H1 (cell line): ENCODE measurements at regions not wholly inside any gene's neighbourhood (a gene's known extent, or its start where the extent isn't known, plus 50 kb on each side); places are given as distances from the start of the nearest gene placed in this dataset.

Source experiments
- CTCF ChIA-PET: fragments of 300-600 bp; sonication (Branson Sonifier 250); formaldehyde crosslinking; loops from one replicate; lab custom pipeline; 2021; ENCODE audit not compliant: partially characterized antibody; lab: Charles Lee
- POLR2A ChIA-PET: fragments of 300-600 bp; sonication (Branson Sonifier 250); formaldehyde crosslinking; loops from one replicate; lab custom pipeline; 2021; ENCODE audit warnings: inconsistent platforms; ENCODE audit not compliant: partially characterized antibody; lab: Charles Lee
- DNase-seq, 2 experiments: peaks; one replicate each; pipeline versions ENCODE4 v3.0.0 to v3.0.0-alpha.2; 2010 to 2022; ENCODE audit warnings: low spot score in 2 of 2, low read depth in 1 of 2, mixed read lengths in 1 of 2
- FAIRE-seq: peaks from 2 replicates; lab custom pipeline; 2011; peaks lifted over from hg19 to GRCh38; lab: Jason Lieb, UNC
- H2AFZ ChIP-seq: 2 replicates; pipeline ENCODE4 v1.8.1; 2012; ENCODE audit warnings: low read length, inconsistent platforms
- H2AK5ac ChIP-seq: 2 replicates; pipeline ENCODE4 v1.6.1; 2013; ENCODE audit warnings: low read depth, low read length
- H2BK120ac ChIP-seq: replicated peaks from 2 replicates; pipeline ENCODE3; 2013; ENCODE audit warnings: low read depth, low read length, inconsistent platforms
- H2BK12ac ChIP-seq: 2 replicates; pipeline ENCODE4 v1.6.1; 2013; ENCODE audit warnings: low read depth, low read length
- H2BK15ac ChIP-seq: 2 replicates; pipeline ENCODE4 v1.6.1; 2013; ENCODE audit warnings: low read length
- H2BK20ac ChIP-seq: 2 replicates; pipeline ENCODE4 v1.6.1; 2013; ENCODE audit warnings: low read length
- H2BK5ac ChIP-seq: 2 replicates; pipeline ENCODE4 v1.6.1; 2013; ENCODE audit warnings: low read depth, low read length
- H3K14ac ChIP-seq: 2 replicates; pipeline ENCODE4 v1.6.1; 2013; ENCODE audit warnings: inconsistent platforms; ENCODE audit not compliant: insufficient read length
- H3K18ac ChIP-seq: 2 replicates; pipeline ENCODE4 v1.6.1; 2013; ENCODE audit warnings: low read length; ENCODE audit errors: extremely low read depth
- H3K23ac ChIP-seq: 2 replicates; pipeline ENCODE4 v1.6.1; 2013; ENCODE audit warnings: inconsistent platforms; ENCODE audit not compliant: insufficient read length
- H3K23me2 ChIP-seq: 2 replicates; pipeline ENCODE4 v1.6.1; 2013; ENCODE audit warnings: low read depth, low read length
- H3K27ac ChIP-seq: 2 replicates; pipeline ENCODE4 v1.6.1; 2011; ENCODE audit warnings: low read depth, low read length, inconsistent platforms
- H3K27me3 ChIP-seq, 4 experiments: replicated peaks in 1 of 4; 1 replicate in 1 of 4; 2 replicates in 3 of 4; pipeline versions ENCODE4 v1.6.1 to v1.8.1; 2011 to 2013; ENCODE audit warnings: low read length in 3 of 4, mild to moderate bottlenecking in 3 of 4, inconsistent platforms in 2 of 4, mixed read lengths in 2 of 4, moderate library complexity in 1 of 4; ENCODE audit not compliant: control insufficient read depth in 3 of 4, insufficient read depth in 3 of 4; ENCODE audit errors: extremely low read depth in 1 of 4
- H3K36me3 ChIP-seq, 4 experiments: 2 replicates each; pipeline versions ENCODE4 v1.6.1 to v1.8.1; 2011 to 2013; ENCODE audit warnings: mild to moderate bottlenecking in 4 of 4, low read length in 3 of 4, moderate library complexity in 2 of 4, control low read depth in 1 of 4, inconsistent platforms in 1 of 4; ENCODE audit not compliant: insufficient read depth in 4 of 4, control insufficient read depth in 2 of 4
- H3K4ac ChIP-seq: replicated peaks from 2 replicates; pipeline ENCODE3; 2013; ENCODE audit warnings: low read length, low read depth, mixed read lengths, inconsistent platforms; ENCODE audit not compliant: insufficient read length
- H3K4me1 ChIP-seq, 4 experiments: replicated peaks in 1 of 4; 1 replicate in 1 of 4; 2 replicates in 3 of 4; pipeline versions ENCODE4 v1.6.1 to v1.8.1; 2011 to 2013; ENCODE audit warnings: low read length in 3 of 4, inconsistent platforms in 2 of 4, mixed read lengths in 1 of 4; ENCODE audit not compliant: insufficient read depth in 4 of 4, control insufficient read depth in 3 of 4
- H3K4me2 ChIP-seq, 2 experiments: 2 replicates each; pipeline versions ENCODE4 v1.6.1 to v1.8.1; 2011 to 2013; ENCODE audit warnings: low read depth in 2 of 2, low read length in 2 of 2, control low read depth in 1 of 2, inconsistent platforms in 1 of 2, mild to moderate bottlenecking in 1 of 2; ENCODE audit not compliant: insufficient read depth in 1 of 2
- H3K4me3 ChIP-seq, 4 experiments: fragments of 200-600, 300-600 bp in 1 of 4; sonication (generic), shearing (Covaris generic), sonication (Bioruptor Twin) in 1 of 4; 2 replicates each; pipeline versions ENCODE4 v1.5.1 to v1.8.1; 2011 to 2016; ENCODE audit warnings: low read length in 4 of 4, low read depth in 3 of 4, control low read depth in 2 of 4, inconsistent platforms in 2 of 4, mild to moderate bottlenecking in 2 of 4, mixed read lengths in 1 of 4, moderate library complexity in 1 of 4; ENCODE audit not compliant: insufficient read depth in 2 of 4; ENCODE audit errors: extremely low read depth in 1 of 4
- H3K56ac ChIP-seq: replicated peaks from 2 replicates; pipeline ENCODE3; 2013; ENCODE audit warnings: low read depth, mild to moderate bottlenecking, mixed read lengths, low read length, inconsistent platforms; ENCODE audit not compliant: insufficient read length
- H3K79me1 ChIP-seq: 2 replicates; pipeline ENCODE4 v1.6.1; 2013; ENCODE audit warnings: low read depth, low read length, control low read depth
- H3K79me2 ChIP-seq, 2 experiments: 2 replicates each; pipeline versions ENCODE4 v1.6.1 to v1.8.1; 2012 to 2013; ENCODE audit warnings: low read length in 2 of 2, mild to moderate bottlenecking in 2 of 2, inconsistent platforms in 1 of 2; ENCODE audit not compliant: insufficient read depth in 2 of 2, control insufficient read depth in 1 of 2
- H3K9ac ChIP-seq, 4 experiments: replicated peaks in 1 of 4; 1 replicate in 1 of 4; 2 replicates in 3 of 4; pipeline versions ENCODE4 v1.6.1 to v1.8.1; 2011 to 2013; ENCODE audit warnings: low read depth in 3 of 4, low read length in 3 of 4, control low read depth in 2 of 4, mild to moderate bottlenecking in 2 of 4, moderate library complexity in 2 of 4, inconsistent platforms in 1 of 4; ENCODE audit errors: extremely low read depth in 1 of 4
- H3K9me3 ChIP-seq, 2 experiments: 2 replicates each; pipeline versions ENCODE4 v1.6.1 to v1.8.1; 2012 to 2013; ENCODE audit warnings: mild to moderate bottlenecking in 2 of 2, moderate library complexity in 2 of 2, control low read depth in 1 of 2, inconsistent platforms in 1 of 2, low read depth in 1 of 2, low read length in 1 of 2, mixed read lengths in 1 of 2; ENCODE audit not compliant: insufficient read depth in 2 of 2
- H4K20me1 ChIP-seq, 2 experiments: replicated peaks in 1 of 2; 2 replicates each; pipeline versions ENCODE3 to v1.8.1; 2011 to 2013; ENCODE audit warnings: inconsistent platforms in 2 of 2, low read length in 2 of 2, mild to moderate bottlenecking in 1 of 2; ENCODE audit not compliant: insufficient read depth in 2 of 2, control insufficient read depth in 1 of 2
- H4K5ac ChIP-seq: 2 replicates; pipeline ENCODE4 v1.6.1; 2013; ENCODE audit warnings: low read length, low read depth, mixed read lengths, inconsistent platforms; ENCODE audit not compliant: insufficient read length
- H4K8ac ChIP-seq: 2 replicates; pipeline ENCODE4 v1.8.0; 2013; ENCODE audit warnings: mild to moderate bottlenecking, moderate library complexity, low read length, inconsistent platforms; ENCODE audit not compliant: insufficient read depth; ENCODE audit errors: extremely low read depth
- H4K91ac ChIP-seq: replicated peaks from 2 replicates; pipeline ENCODE3; 2013; ENCODE audit warnings: low read length, mixed read lengths, inconsistent platforms; ENCODE audit not compliant: insufficient read length
- BACH1 ChIP-seq: IDR thresholded peaks from 2 replicates; pipeline ENCODE4 v1.6.1; 2012; ENCODE audit warnings: low read length, improper control_type of control experiment
- CTBP2 ChIP-seq: IDR thresholded peaks from 2 replicates; pipeline ENCODE4 v1.7.0; 2011; ENCODE audit warnings: borderline replicate concordance, mild to moderate bottlenecking, moderate library complexity, mixed read lengths, low read length; ENCODE audit not compliant: insufficient read depth, insufficient read length
- EGR1 ChIP-seq: IDR thresholded peaks from 2 replicates; pipeline ENCODE4 v1.6.1; 2011; ENCODE audit warnings: low read depth, low read length, borderline replicate concordance
- RBBP5 ChIP-seq: IDR thresholded peaks from 2 replicates; pipeline ENCODE4 v1.7.1; 2012; ENCODE audit warnings: low read depth, mild to moderate bottlenecking, inconsistent platforms, low read length, moderate library complexity, borderline replicate concordance
- SIX5 ChIP-seq: IDR thresholded peaks from 2 replicates; pipeline ENCODE4 v1.6.1; 2011; ENCODE audit warnings: mild to moderate bottlenecking, low read depth, low read length
- ZNF274 ChIP-seq: IDR thresholded peaks from 2 replicates; pipeline ENCODE4 v1.7.0; 2012; ENCODE audit warnings: low read length, borderline replicate concordance; ENCODE audit errors: extremely low read depth
- WGBS, 2 experiments: shearing (Covaris generic) in 1 of 2; methylation state at CpG; one replicate each; pipeline versions ENCODE4 v1.1.6 to v1.1.7; 2013 to 2015; ENCODE audit warnings: low lambda C conversion rate in 2 of 2, mixed read lengths in 2 of 2, inconsistent platforms in 1 of 2, low coverage in 1 of 2, missing lambda C conversion rate in 1 of 2; ENCODE audit not compliant: insufficient replicate concordance in 2 of 2, insufficient coverage in 1 of 2, insufficient read length in 1 of 2; ENCODE audit errors: extremely low coverage in 1 of 2, missing lambda C conversion rate in 1 of 2; 5-methylcytosine and 5-hydroxymethylcytosine counted together

GRCh38 chr22:47822422-47822821 is 1060.0 kb downstream of the TBC1D22A start:
- no peaks in the 10 kb centered on the region for H3K36me3 ChIP-seq
- no peak for TF ChIP-seq RBBP5
- no peak for TF ChIP-seq BACH1
- no peak for TF ChIP-seq ZNF274
- no peak for TF ChIP-seq CTBP2
- no peak for TF ChIP-seq SIX5
- no peak for TF ChIP-seq EGR1
- H4K5ac ChIP-seq: no peak overlapping the region
- H3K23ac ChIP-seq: no peak overlapping the region
- no peaks in the 10 kb centered on the region for H3K79me1 ChIP-seq
- no peak overlapping the region for H2AFZ ChIP-seq
- no peak overlapping the region for H2BK12ac ChIP-seq
- H3K56ac ChIP-seq: no peak overlapping the region
- no peak overlapping the region for H2BK120ac ChIP-seq
- DNase-seq (no peak), FAIRE-seq (no peak)
- no peak overlapping the region for H3K4ac ChIP-seq
- no peak overlapping the region for H3K18ac ChIP-seq
- no peak overlapping the region for H2AK5ac ChIP-seq
- no peak overlapping the region for H3K9ac ChIP-seq
- H4K8ac ChIP-seq: no peak overlapping the region
- H3K9me3 ChIP-seq: no peaks in the 10 kb centered on the region
- ChIA-PET POLR2A (no interaction called here), CTCF (interaction anchor here (1.6 kb wide), 1 partner anchor 16 kb away, joined by 7 read pairs; no protein-coding TSS in a partner anchor)
- no peak overlapping the region for H2BK20ac ChIP-seq
- H3K14ac ChIP-seq: no peak overlapping the region
- no peak overlapping the region for H3K4me2 ChIP-seq
- 99% methylated on average over 3 of the region's 3 CpGs; no CpG with 5 or more reads in 1 of the 2 experiments for WGBS, 2 experiments
- no peaks in the 10 kb centered on the region for H3K23me2 ChIP-seq
- no peaks in the 10 kb centered on the region for H3K4me1 ChIP-seq
- H3K27me3 ChIP-seq: no peaks in the 10 kb centered on the region
- H3K79me2 ChIP-seq: no peaks in the 10 kb centered on the region
- no peak overlapping the region for H2BK15ac ChIP-seq
- H2BK5ac ChIP-seq: no peak overlapping the region
- H4K91ac ChIP-seq: no peak overlapping the region
- H3K27ac ChIP-seq: no peak overlapping the region
- H3K4me3 ChIP-seq: no peak overlapping the region
- no peaks in the 10 kb centered on the region for H4K20me1 ChIP-seq
